Fibroblast of skin of left biceps (primary cell): ENCODE measurements at regions not wholly inside any gene's neighbourhood (a gene's known extent, or its start where the extent isn't known, plus 50 kb on each side); places are given as distances from the start of the nearest gene placed in this dataset.
"Not testable (repeated sequence)": the region's sequence is repeated elsewhere in the genome, so short reads cannot be mapped to it uniquely, and the experiment has no call there.

Experiments
- DNase-seq, 2 experiments: peaks; one replicate each; pipeline ENCODE4 v3.0.0-alpha.2; 2013; ENCODE audit warnings: low read depth in 2 of 2

GRCh38 chr1:30185313-30185712 lies 538.1 kb downstream of the MATN1 start:
- DNase-seq, result no peak

- DNase-seq, result no peak
Measured at GRCh38 chr1:30184393-30185141, 538.8 kb downstream of the MATN1 start.

GRCh38 chr1:30183895-30184294 lies 539.5 kb downstream of the MATN1 start:
- no peak for DNase-seq

DNA sequence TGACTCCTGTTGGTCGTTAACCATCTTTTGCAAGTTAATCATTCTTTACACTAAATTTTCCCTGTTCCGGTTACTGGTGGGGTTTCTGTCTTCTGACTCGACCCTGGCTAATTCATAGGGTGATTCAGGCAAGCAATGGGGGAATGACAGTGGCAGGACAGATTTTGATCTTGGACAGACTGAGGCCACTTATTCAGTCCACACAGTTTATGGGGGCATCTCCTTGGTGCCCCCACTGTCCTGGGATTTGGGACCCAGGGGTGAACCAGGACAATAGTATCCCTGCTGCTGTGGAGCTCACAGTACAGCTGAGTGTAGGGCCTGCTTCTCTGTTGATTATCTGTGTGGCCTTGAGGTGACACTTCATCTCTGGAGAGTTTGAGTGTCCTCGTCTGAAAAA lies 540.4 kb downstream of the MATN1 start:
- DNase-seq, result no peak

GRCh38 chr1:30179942-30180543 lies 543.3 kb downstream of the MATN1 start:
- no peak for DNase-seq

DNA sequence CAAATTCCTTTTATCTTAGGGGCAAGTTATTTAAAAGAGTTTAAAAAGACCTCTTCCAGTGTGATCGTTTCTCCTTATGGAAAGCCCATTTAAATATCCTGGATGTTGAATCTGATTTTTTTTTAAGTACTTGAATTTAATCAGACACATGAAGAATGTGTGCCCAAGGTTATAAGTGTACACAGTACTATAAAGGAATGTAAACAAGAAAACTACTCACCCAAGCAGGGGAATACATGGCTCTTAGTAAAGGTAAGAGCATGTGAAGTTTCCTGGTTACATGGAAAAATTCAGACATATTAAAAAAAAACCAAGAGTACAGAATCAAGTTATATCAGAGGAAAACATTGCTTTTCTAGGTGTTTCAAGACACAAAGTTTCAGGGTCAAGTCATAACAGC lies 546.9 kb downstream of the MATN1 start:
- DNase-seq, result no peak

DNA sequence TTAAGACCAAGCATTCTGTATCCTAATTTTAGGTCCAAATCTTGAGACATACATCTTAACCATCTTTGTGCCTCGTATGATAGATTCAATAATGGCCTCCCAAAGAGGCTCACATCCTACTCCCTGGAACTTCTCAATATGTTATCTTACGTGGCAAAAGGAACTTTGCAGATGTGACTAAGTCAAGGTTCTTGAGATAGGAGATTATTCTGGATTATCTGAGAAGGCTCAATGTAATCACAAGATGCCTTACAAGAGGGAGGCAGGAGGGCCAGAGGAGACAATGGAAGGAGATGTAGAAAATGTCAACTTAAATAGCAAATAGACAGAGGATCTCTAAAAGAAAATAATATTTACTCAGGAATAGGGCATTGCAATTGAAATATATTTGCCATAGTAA lies 548.9 kb downstream of the MATN1 start:
- no peak for DNase-seq

- DNase-seq, result no peak
Measured at GRCh38 chr1:30173560-30173959, 549.8 kb downstream of the MATN1 start.

- DNase-seq, result no peak
Measured at GRCh38 chr1:30172757-30173156, 550.6 kb downstream of the MATN1 start.

- DNase-seq, result no peak
Measured at GRCh38 chr1:30172299-30172694, 551.1 kb downstream of the MATN1 start.

DNA sequence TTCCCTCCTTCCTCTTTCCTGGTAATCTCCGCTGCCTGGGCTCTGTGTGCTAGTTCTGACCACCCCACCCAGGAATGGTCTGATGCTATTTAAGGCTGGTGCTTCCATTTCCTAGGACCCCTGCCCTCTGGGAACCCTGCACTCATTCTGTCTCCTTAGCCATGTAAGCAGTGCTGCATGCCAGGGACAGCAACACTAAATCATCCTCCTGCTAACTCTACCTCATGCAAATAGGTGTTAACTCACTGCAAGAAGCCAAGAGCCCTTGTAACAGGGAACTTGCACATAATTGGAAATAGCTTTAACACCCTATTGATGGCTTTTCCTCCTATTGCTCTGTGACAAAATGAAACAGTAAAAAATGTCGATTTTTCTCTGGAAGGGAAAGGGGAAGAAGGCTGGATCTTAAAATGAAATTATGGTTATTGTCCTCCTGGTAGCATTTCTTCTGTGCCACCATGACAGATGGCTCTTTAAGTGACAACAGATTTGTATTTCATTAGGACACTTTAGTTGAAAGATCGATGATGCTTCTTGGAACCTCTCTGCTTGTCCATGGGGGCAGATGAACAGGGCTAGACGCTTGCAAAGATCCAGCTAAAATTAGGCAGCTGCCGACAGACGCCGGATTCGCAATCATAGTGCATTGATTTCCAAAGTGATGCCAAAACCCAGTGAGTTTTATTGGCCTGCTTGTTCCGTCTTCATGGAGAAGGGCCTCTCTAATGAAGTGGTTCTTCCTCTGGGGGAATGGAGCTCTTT lies 551.7 kb downstream of the MATN1 start:
- no peak for DNase-seq

- DNase-seq, result no peak
Measured at GRCh38 chr1:30169269-30169668, 554.1 kb downstream of the MATN1 start.

DNA sequence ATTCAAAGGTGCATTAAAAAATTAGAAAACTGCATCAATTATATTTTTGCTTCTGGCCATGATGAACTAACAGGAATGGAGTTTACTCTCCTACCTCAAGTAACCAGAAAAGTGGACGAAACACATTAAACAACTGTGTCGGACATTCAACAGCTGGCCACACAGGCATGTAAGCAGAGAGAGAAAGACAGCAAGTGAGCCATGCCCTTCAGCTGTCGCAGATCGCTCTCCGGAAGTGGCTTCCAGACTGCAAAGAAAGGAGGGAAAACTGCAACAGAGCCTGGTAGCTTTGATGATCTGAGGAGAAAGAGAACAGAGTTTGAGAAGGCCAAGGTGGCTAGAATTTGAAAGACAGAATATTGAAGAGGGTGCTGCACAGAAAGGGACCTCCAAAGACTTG lies 557.2 kb downstream of the MATN1 start:
- DNase-seq, result no peak

GRCh38 chr1:30165116-30165515 lies 558.3 kb downstream of the MATN1 start:
- DNase-seq, result no peak

- no peak for DNase-seq
Measured at GRCh38 chr1:30164693-30165092, 558.7 kb downstream of the MATN1 start.

DNA sequence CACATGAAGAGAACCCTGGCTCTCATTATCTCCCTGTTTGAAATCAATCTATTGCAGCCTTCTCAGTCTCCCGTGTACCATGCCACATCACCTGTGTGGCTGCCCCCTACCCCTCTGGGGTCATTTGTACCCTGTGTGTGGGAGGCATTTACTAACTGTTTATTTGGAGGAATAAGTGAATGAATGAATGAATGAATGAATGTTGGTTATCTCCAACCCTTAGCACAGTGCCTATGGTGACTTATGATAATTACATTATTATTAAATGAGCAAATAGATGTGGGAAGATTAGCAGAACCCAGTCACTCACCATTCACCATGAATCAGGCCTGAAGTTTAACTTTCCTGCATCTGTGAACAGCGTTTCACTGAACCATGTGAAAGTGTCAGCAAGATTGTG lies 560.8 kb downstream of the MATN1 start:
- DNase-seq, result no peak

DNA sequence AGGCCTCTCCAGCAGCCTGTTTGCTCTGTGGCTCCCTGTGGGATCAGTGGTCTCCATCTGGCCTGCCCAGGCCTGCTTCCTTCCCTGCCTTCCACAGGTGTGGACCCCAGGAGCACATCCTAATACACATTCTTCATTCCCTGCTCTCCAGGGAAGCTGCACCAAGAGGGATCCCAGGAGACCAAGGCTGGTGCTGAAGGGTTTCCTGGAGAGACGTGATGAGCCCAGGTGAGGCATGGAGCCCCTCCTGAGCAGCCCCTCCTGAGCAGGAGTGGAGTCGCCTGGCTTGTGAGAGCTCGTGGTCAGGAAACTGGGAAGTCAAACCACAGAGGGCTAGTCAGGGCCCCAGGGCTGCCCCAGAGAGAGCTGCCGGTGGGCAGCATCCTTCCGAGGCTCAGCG lies 561.4 kb downstream of the MATN1 start:
- no peak for DNase-seq

DNA sequence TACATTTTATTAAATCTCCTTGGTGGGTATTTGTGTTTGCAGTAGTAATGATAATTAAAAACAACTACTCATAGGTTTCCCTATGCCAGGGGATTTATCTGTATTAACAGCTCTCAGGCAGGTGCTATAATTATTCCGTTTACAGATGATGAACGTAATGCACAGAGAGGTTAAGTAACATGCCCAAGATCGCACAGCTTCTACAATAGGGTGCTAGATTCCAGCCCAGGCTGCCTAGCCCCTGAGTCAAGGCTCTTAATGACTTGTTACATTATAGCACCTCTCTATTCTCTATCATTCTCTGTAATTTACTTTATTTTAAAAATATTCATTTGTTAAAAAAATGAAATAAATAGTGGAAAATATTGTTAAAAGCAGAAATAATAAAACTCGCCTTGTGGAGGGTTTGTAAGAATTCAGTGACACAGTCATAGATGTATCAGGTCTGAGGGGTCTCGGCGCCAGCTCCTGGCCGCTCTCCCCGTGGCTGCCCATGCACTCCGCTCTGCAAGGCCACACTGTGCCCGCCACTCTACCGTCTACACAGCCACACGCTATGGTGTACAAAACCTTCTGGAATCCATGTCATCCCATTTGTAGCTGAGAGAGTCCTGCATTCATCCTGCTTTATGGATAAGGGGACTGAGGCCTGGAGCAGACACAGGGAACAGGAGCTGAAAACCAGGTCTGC lies 562.2 kb downstream of the MATN1 start:
- no peak for DNase-seq

- DNase-seq, result no peak
Measured at GRCh38 chr1:30159015-30159414, 564.4 kb downstream of the MATN1 start.

GRCh38 chr1:30155698-30156097 lies 567.7 kb downstream of the MATN1 start:
- not testable (repeated sequence) for DNase-seq

- DNase-seq, result not testable (repeated sequence)
Measured at GRCh38 chr1:30155253-30155652, 568.1 kb downstream of the MATN1 start.

DNA sequence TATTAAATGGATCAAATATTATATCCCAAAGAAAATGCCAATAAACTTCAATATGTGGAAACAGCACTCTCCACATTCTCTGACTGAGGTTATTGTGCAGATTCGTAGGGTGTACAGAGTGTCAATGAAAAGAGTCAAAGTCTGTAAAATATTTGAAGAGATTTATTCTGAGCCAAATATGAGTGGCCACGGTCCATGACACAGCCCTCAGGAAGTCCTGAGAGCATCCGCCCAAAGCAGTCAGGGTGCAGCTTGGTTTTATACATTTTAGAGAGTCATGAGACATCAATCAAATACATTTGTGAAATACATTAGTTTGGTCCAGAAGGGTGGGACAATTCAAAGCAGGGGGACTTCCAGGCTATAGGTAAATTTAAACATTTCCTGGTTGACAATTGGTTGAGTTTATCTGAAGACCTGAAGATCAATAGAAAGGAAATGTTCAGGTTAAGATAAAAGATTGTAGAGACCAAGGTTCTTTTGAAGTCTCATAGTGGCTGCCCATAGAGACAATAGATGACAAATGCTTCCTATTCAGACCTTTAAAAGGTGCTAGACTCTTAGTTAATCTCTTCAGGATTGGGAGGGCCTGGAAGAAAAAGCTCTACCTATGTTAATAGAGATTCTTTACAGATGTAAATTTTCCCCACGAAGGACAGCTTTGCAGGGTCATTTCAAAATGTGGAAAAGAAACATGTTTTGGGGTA lies 569.5 kb downstream of the MATN1 start:
- DNase-seq, result no peak
